Bronchial epithelial cell (primary cell): ENCODE measurements at regions not wholly inside any gene's neighbourhood (a gene's known extent, or its start where the extent isn't known, plus 50 kb on each side); places are given as distances from the start of the nearest gene placed in this dataset.

Source experiments
- DNase-seq: peaks from one replicate; pipeline ENCODE4 v3.0.0-alpha.2; 2010; ENCODE audit warnings: low read depth
- FAIRE-seq: peaks from 2 replicates; lab custom pipeline; 2011; peaks lifted over from hg19 to GRCh38; lab: Jason Lieb, UNC
- H3K27me3 ChIP-seq: 2 replicates; pipeline ENCODE4 v1.5.1; 2011; ENCODE audit warnings: low read length; ENCODE audit not compliant: control insufficient read depth, insufficient read depth
- H3K36me3 ChIP-seq: 2 replicates; pipeline ENCODE4 v1.5.1; 2011; ENCODE audit warnings: low read length; ENCODE audit not compliant: control insufficient read depth, insufficient read depth
- H3K4me3 ChIP-seq: 2 replicates; pipeline ENCODE4 v1.5.1; 2011; ENCODE audit warnings: mild to moderate bottlenecking, low read depth, low read length, control low read depth
- CTCF ChIP-seq: IDR thresholded peaks from 2 replicates; pipeline ENCODE4 v1.5.1; 2011; ENCODE audit warnings: mild to moderate bottlenecking, moderate library complexity, low read length, control low read depth, inconsistent platforms; ENCODE audit not compliant: insufficient read depth, severe bottlenecking

DNA sequence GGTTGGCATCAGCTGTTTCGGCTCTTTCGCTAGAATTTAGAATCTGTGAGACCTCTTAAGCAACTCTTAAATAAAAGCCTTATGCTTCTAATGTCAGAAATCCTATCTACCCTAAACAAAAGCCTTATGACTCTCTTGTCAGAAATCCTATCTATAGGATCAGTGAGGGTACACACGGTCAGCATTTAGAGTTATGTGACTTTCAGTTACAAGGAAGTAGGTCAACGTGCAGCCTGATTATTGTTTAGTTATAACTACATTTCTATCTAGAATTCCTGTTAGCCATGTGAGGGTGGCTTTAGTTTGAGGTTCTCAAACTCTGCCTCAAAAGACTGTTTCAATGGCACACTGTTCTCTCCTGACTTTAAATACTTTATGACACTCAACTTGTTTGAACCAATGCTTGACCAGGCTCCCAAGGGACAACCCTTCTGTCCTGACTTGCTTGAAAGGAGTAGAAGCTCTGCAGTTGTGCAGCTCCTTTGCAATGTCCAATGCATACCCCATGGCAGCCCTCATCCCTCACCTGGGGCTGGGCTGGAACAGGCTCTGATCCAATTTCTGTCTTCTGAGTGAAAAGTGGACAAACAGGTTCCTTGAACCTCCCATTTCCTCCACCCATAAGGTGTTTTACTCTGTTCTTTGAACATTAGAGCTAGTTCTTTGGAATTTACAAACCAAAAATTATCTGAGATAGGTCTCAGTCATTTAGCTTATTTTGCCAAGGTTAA lies 251.6 kb upstream of the PIK3R1 start:
- H3K36me3 ChIP-seq = no peaks in the 10 kb centered on the region
- no peaks in the 10 kb centered on the region for H3K27me3 ChIP-seq
- peak; percentile 60 for DNase-seq
- H3K4me3 ChIP-seq = no peak overlapping the region
- FAIRE-seq = no peak
- TF ChIP-seq CTCF = no peak

GRCh38 chr5:67960939-67961338 lies 254.6 kb upstream of the PIK3R1 start:
- no peak for TF ChIP-seq CTCF
- no peak overlapping the region for H3K4me3 ChIP-seq
- H3K27me3 ChIP-seq = no peaks in the 10 kb centered on the region
- FAIRE-seq = no peak
- DNase-seq = peak; percentile 86
- no peaks in the 10 kb centered on the region for H3K36me3 ChIP-seq

- FAIRE-seq (no peak), DNase-seq (no peak)
- no peak for TF ChIP-seq CTCF
- Histone ChIP-seq H3K27me3 (no peaks in the 10 kb centered on the region), H3K4me3 (no peak overlapping the region), H3K36me3 (no peaks in the 10 kb centered on the region)
Measured at GRCh38 chr5:67957374-67957773, 258.2 kb upstream of the PIK3R1 start.

GRCh38 chr5:67954351-67954750 lies 261.2 kb upstream of the PIK3R1 start:
- Histone ChIP-seq H3K27me3 (no peaks in the 10 kb centered on the region), H3K36me3 (no peaks in the 10 kb centered on the region), H3K4me3 (no peak overlapping the region)
- FAIRE-seq = no peak
- no peak for DNase-seq
- TF ChIP-seq CTCF = no peak

GRCh38 chr5:67942421-67942820 lies 273.1 kb upstream of the PIK3R1 start:
- Histone ChIP-seq H3K27me3 (no peaks in the 10 kb centered on the region), H3K36me3 (no peaks in the 10 kb centered on the region), H3K4me3 (no peak overlapping the region)
- no peak for TF ChIP-seq CTCF
- FAIRE-seq = peak; percentile 89
- peak; percentile 50 for DNase-seq
